WERI-Rb-1 (cell line): ENCODE measurements at regions not wholly inside any gene's neighbourhood (a gene's known extent, or its start where the extent isn't known, plus 50 kb on each side); places are given as distances from the start of the nearest gene placed in this dataset.

Experiments used
- DNase-seq: peaks from one replicate; pipeline ENCODE4 v3.0.0-alpha.2; 2020
- H3K27ac ChIP-seq: fragments of 250-450 bp; sonication (Bioruptor Pico); 2 replicates; pipeline ENCODE4 v1.5.1; 2020; ENCODE audit warnings: mild to moderate bottlenecking, moderate library complexity
- H3K27me3 ChIP-seq: fragments of 250-450 bp; sonication (Bioruptor Pico); 2 replicates; pipeline ENCODE4 v1.5.1; 2021; ENCODE audit warnings: mild to moderate bottlenecking, low read depth, moderate library complexity; ENCODE audit not compliant: insufficient read depth, severe bottlenecking
- H3K36me3 ChIP-seq: fragments of 250-450 bp; sonication (Bioruptor Pico); 2 replicates; pipeline ENCODE4 v1.5.1; 2020; ENCODE audit warnings: mild to moderate bottlenecking, moderate library complexity
- H3K4me3 ChIP-seq: 2 replicates; pipeline ENCODE4 v1.5.1; 2011; ENCODE audit warnings: low read depth, mild to moderate bottlenecking, control low read depth, low read length
- H3K9me3 ChIP-seq: fragments of 250-450 bp; sonication (Bioruptor Pico); 2 replicates; pipeline ENCODE4 v1.5.1; 2021; ENCODE audit warnings: mild to moderate bottlenecking, moderate library complexity; ENCODE audit not compliant: severe bottlenecking
- CTCF ChIP-seq: IDR thresholded peaks from 2 replicates; pipeline ENCODE4 v1.5.1; 2011; ENCODE audit warnings: low read depth, mild to moderate bottlenecking, control low read depth, inconsistent platforms, low read length

GRCh38 chrX:149275836-149276235 is 229.3 kb downstream of the IDS start:
- Histone ChIP-seq H3K4me3 (no peak overlapping the region), H3K27ac (no peak overlapping the region), H3K36me3 (no peaks in the 10 kb centered on the region), H3K27me3 (no peaks in the 10 kb centered on the region), H3K9me3 (no peaks in the 10 kb centered on the region)
- no peak for TF ChIP-seq CTCF
- no peak for DNase-seq

GRCh38 chrX:149274516-149275105 is 230.5 kb downstream of the IDS start:
- DNase-seq: no peak
- no peak overlapping the region for H3K27ac ChIP-seq
- no peaks in the 10 kb centered on the region for H3K36me3 ChIP-seq
- no peak overlapping the region for H3K4me3 ChIP-seq
- H3K9me3 ChIP-seq: no peaks in the 10 kb centered on the region
- no peak for TF ChIP-seq CTCF
- no peaks in the 10 kb centered on the region for H3K27me3 ChIP-seq

- Histone ChIP-seq H3K27me3 (no peaks in the 10 kb centered on the region), H3K4me3 (no peak overlapping the region), H3K36me3 (no peaks in the 10 kb centered on the region), H3K9me3 (no peaks in the 10 kb centered on the region), H3K27ac (no peak overlapping the region)
- TF ChIP-seq CTCF: no peak
- DNase-seq: no peak
Measured at GRCh38 chrX:149272690-149273463, 232.2 kb downstream of the IDS start.

GRCh38 chrX:149267878-149268813 is 237.0 kb downstream of the IDS start:
- Histone ChIP-seq H3K4me3 (no peak overlapping the region), H3K27me3 (no peaks in the 10 kb centered on the region), H3K9me3 (peaks cover 2% of the 10 kb centered on the region), H3K27ac (no peak overlapping the region), H3K36me3 (no peaks in the 10 kb centered on the region)
- DNase-seq: no peak
- no peak for TF ChIP-seq CTCF

GRCh38 chrX:149262086-149262485 is 243.0 kb downstream of the IDS start:
- H3K27ac ChIP-seq: no peak overlapping the region
- no peak for DNase-seq
- H3K9me3 ChIP-seq: peaks cover 2% of the 10 kb centered on the region
- no peaks in the 10 kb centered on the region for H3K27me3 ChIP-seq
- no peak for TF ChIP-seq CTCF
- no peak overlapping the region for H3K4me3 ChIP-seq
- no peaks in the 10 kb centered on the region for H3K36me3 ChIP-seq
